ENCODE measurements at regions not wholly inside any gene's neighbourhood (a gene's known extent, or its start where the extent isn't known, plus 50 kb on each side); places are given as distances from the start of the nearest gene placed in this dataset.

GRCh38 chr7:33806298-33807154 is 98.8 kb upstream of the BMPER start:
- peak overlapping the region; percentile 21 for H3K27ac Mint-ChIP-seq (ENCODE audit: unreplicated experiment)

GRCh38 chr7:33807155-33807530 is 98.2 kb upstream of the BMPER start:
- Mint-ChIP-seq H3K4me3 (ENCODE audit: unreplicated experiment) (no peak overlapping the region), H3K4me1 (ENCODE audit: low read depth, unreplicated experiment) (peaks cover 15% of the 10 kb centered on the region), H3K27me3 (ENCODE audit: low read depth, unreplicated experiment) (no peaks in the 10 kb centered on the region), H3K36me3 (ENCODE audit: low read depth, unreplicated experiment) (no peaks in the 10 kb centered on the region), H3K27ac (ENCODE audit: unreplicated experiment) (peak overlapping the region; percentile 95), H3K9me3 (ENCODE audit: unreplicated experiment) (peaks cover 2% of the 10 kb centered on the region)
- no peak for DNase-seq (ENCODE audit: low read depth)
- Histone ChIP-seq H3K79me2 (ENCODE audit: insufficient read depth, low read length) (no peaks in the 10 kb centered on the region), H4K20me1 (ENCODE audit: insufficient read depth, low read length) (no peaks in the 10 kb centered on the region), H2AFZ (ENCODE audit: low read depth, low read length) (no peak overlapping the region), H3K9ac (ENCODE audit: low read length) (peak overlapping the region; percentile 45), H3K27ac (ENCODE audit: low read depth, low read length) (no peak overlapping the region), H3K4me1 (ENCODE audit: insufficient read depth, low read length) (peaks cover 28% of the 10 kb centered on the region), H3K27me3 (ENCODE audit: insufficient read depth, low read length) (no peaks in the 10 kb centered on the region), H3K36me3 (ENCODE audit: insufficient read depth, low read length) (no peaks in the 10 kb centered on the region), H3K4me3 (ENCODE audit: insufficient read depth, low read depth, low read length) (no peak overlapping the region), H3K4me2 (ENCODE audit: low read length) (peak overlapping the region; percentile 54), H3K9me3 (ENCODE audit: insufficient read depth, low read depth, low read length) (no peaks in the 10 kb centered on the region)
- no peak for FAIRE-seq
- no peak for TF ChIP-seq EZH2 (IDR thresholded peaks at IDR 0.05; ENCODE audit: insufficient read depth, low read length)

More at GRCh38 chr7:33806298-33807154, 98.8 kb upstream of the BMPER start:
- H3K4me1 Mint-ChIP-seq (ENCODE audit: low read depth, unreplicated experiment): peaks cover 15% of the 10 kb centered on the region
- Histone ChIP-seq H3K27ac (ENCODE audit: low read depth, low read length) (peak overlapping the region; percentile 4), H3K9me3 (ENCODE audit: insufficient read depth, low read depth, low read length) (no peaks in the 10 kb centered on the region), H3K9ac (ENCODE audit: low read length) (peak overlapping the region; percentile 45), H4K20me1 (ENCODE audit: insufficient read depth, low read length) (no peaks in the 10 kb centered on the region), H3K79me2 (ENCODE audit: insufficient read depth, low read length) (no peaks in the 10 kb centered on the region), H3K4me1 (ENCODE audit: insufficient read depth, low read length) (peaks cover 28% of the 10 kb centered on the region), H3K36me3 (ENCODE audit: insufficient read depth, low read length) (no peaks in the 10 kb centered on the region), H3K4me3 (ENCODE audit: insufficient read depth, low read depth, low read length) (no peak overlapping the region), H2AFZ (ENCODE audit: low read depth, low read length) (no peak overlapping the region), H3K27me3 (ENCODE audit: insufficient read depth, low read length) (no peaks in the 10 kb centered on the region), H3K4me2 (ENCODE audit: low read length) (peak overlapping the region; percentile 26)
- no peaks in the 10 kb centered on the region for H3K36me3 Mint-ChIP-seq (ENCODE audit: low read depth, unreplicated experiment)
- TF ChIP-seq CTCF (IDR thresholded peaks at IDR 0.05; ENCODE audit: insufficient read depth, low read depth, low read length) (no peak), EZH2 (IDR thresholded peaks at IDR 0.05; ENCODE audit: insufficient read depth, low read length) (no peak)
- H3K9me3 Mint-ChIP-seq (ENCODE audit: unreplicated experiment): peaks cover 2% of the 10 kb centered on the region
- DNase-seq (ENCODE audit: low read depth) (peak; percentile 29), FAIRE-seq (no peak)
- no peaks in the 10 kb centered on the region for H3K27me3 Mint-ChIP-seq (ENCODE audit: low read depth, unreplicated experiment)
- H3K4me3 Mint-ChIP-seq (ENCODE audit: unreplicated experiment): no peak overlapping the region

- peak; percentile 94 for FAIRE-seq
Measured at GRCh38 chr7:33807779-33808482, 97.4 kb upstream of the BMPER start.

More at GRCh38 chr7:33807779-33808482, 97.4 kb upstream of the BMPER start:
- peak overlapping the region; percentile 95 for H3K27ac Mint-ChIP-seq (ENCODE audit: unreplicated experiment)
- TF ChIP-seq EZH2 (IDR thresholded peaks at IDR 0.05; ENCODE audit: insufficient read depth, low read length) (no peak), CTCF (IDR thresholded peaks at IDR 0.05; ENCODE audit: insufficient read depth, low read depth, low read length) (peak; percentile 53)
- no peaks in the 10 kb centered on the region for H3K36me3 Mint-ChIP-seq (ENCODE audit: low read depth, unreplicated experiment)
- no peaks in the 10 kb centered on the region for H3K27me3 ChIP-seq (ENCODE audit: insufficient read depth, low read length)
- H3K79me2 ChIP-seq (ENCODE audit: insufficient read depth, low read length): no peaks in the 10 kb centered on the region
- H3K4me2 ChIP-seq (ENCODE audit: low read length): peak overlapping the region; percentile 54
- peak; percentile 88 for DNase-seq (ENCODE audit: low read depth)
- H2AFZ ChIP-seq (ENCODE audit: low read depth, low read length): peak overlapping the region; percentile 29
- no peak overlapping the region for H3K4me3 ChIP-seq (ENCODE audit: insufficient read depth, low read depth, low read length)
- H3K27ac ChIP-seq (ENCODE audit: low read depth, low read length): peak overlapping the region; percentile 90
- peaks cover 2% of the 10 kb centered on the region for H3K9me3 Mint-ChIP-seq (ENCODE audit: unreplicated experiment)
- H3K4me3 Mint-ChIP-seq (ENCODE audit: unreplicated experiment): no peak overlapping the region
- H4K20me1 ChIP-seq (ENCODE audit: insufficient read depth, low read length): no peaks in the 10 kb centered on the region
- H3K9ac ChIP-seq (ENCODE audit: low read length): peak overlapping the region; percentile 45
- peaks cover 15% of the 10 kb centered on the region for H3K4me1 Mint-ChIP-seq (ENCODE audit: low read depth, unreplicated experiment)
- H3K4me1 ChIP-seq (ENCODE audit: insufficient read depth, low read length): peaks cover 28% of the 10 kb centered on the region
- H3K9me3 ChIP-seq (ENCODE audit: insufficient read depth, low read depth, low read length): no peaks in the 10 kb centered on the region
- no peaks in the 10 kb centered on the region for H3K36me3 ChIP-seq (ENCODE audit: insufficient read depth, low read length)
- no peaks in the 10 kb centered on the region for H3K27me3 Mint-ChIP-seq (ENCODE audit: low read depth, unreplicated experiment)
